IMR-90 (cell line): ENCODE measurements at regions not wholly inside any gene's neighbourhood (a gene's known extent, or its start where the extent isn't known, plus 50 kb on each side); places are given as distances from the start of the nearest gene placed in this dataset.

ENCODE experiments used
- ATAC-seq: fragments of 200-7000 bp; cut with Tn5 transposase; 2 replicates; pipeline ENCODE4 v1.9.1; 2020; ENCODE audit warnings: low read depth, mild to moderate bottlenecking, moderate library complexity
- BruUV-seq: library from RNA; stranded (reverse); fragments of 400-500 nt; replicated peaks from 2 replicates; lab custom pipeline; 2021; lab: Mats Ljungman, UMichigan
- CTCF ChIA-PET: fragments of 300-600 bp; formaldehyde crosslinking; extraction: SDS; loops from one replicate; lab custom pipeline; 2021; ENCODE audit warnings: antibody characterized with exemption; lab: Yijun Ruan, JAX
- POLR2A ChIA-PET: fragments of 300-600 bp; sonication (Branson Sonifier 250); formaldehyde crosslinking; loops from one replicate; lab custom pipeline; 2022; ENCODE audit warnings: antibody characterized with exemption; ENCODE audit not compliant: unreplicated experiment; lab: Charles Lee
- DNase-seq: peaks from one replicate; pipeline ENCODE4 v3.0.0; 2013
- H2AFZ ChIP-seq: replicated peaks from 2 replicates; pipeline ENCODE3; 2013; ENCODE audit warnings: low read length, mild to moderate bottlenecking; ENCODE audit not compliant: poor library complexity
- H2AK5ac ChIP-seq: 2 replicates; pipeline ENCODE4 v1.6.1; 2013; ENCODE audit warnings: low read depth, low read length, inconsistent platforms
- H2AK9ac ChIP-seq: replicated peaks from 2 replicates; pipeline ENCODE3; 2013; ENCODE audit warnings: mild to moderate bottlenecking, low read depth, low read length, moderate library complexity; ENCODE audit not compliant: poor library complexity
- H2BK120ac ChIP-seq: 2 replicates; pipeline ENCODE4 v1.6.1; 2013; ENCODE audit warnings: low read depth, low read length, inconsistent platforms
- H2BK15ac ChIP-seq: 3 replicates; pipeline ENCODE4 v1.6.1; 2013; ENCODE audit warnings: low read depth, low read length, inconsistent platforms
- H2BK20ac ChIP-seq: 2 replicates; pipeline ENCODE4 v1.6.1; 2013; ENCODE audit warnings: low read depth, mild to moderate bottlenecking, inconsistent platforms, low read length, moderate library complexity
- H2BK5ac ChIP-seq: 2 replicates; pipeline ENCODE4 v1.6.1; 2013; ENCODE audit warnings: mild to moderate bottlenecking, low read depth, low read length, inconsistent platforms; ENCODE audit not compliant: poor library complexity, severe bottlenecking
- H3K14ac ChIP-seq: replicated peaks from 2 replicates; pipeline ENCODE4 v1.6.1; 2013; ENCODE audit warnings: low read depth, low read length, inconsistent platforms
- H3K18ac ChIP-seq: 2 replicates; pipeline ENCODE4 v1.6.1; 2013; ENCODE audit warnings: low read depth, low read length, control low read depth
- H3K23ac ChIP-seq: 2 replicates; pipeline ENCODE4 v1.6.1; 2013; ENCODE audit warnings: low read depth, low read length, inconsistent platforms
- H3K27ac ChIP-seq: 2 replicates; pipeline ENCODE4 v1.5.1; 2013; ENCODE audit warnings: mild to moderate bottlenecking, control low read depth, low read length; ENCODE audit not compliant: insufficient read depth
- H3K27me3 ChIP-seq: 2 replicates; pipeline ENCODE4 v1.6.1; 2013; ENCODE audit warnings: low read length; ENCODE audit not compliant: control insufficient read depth, insufficient read depth
- H3K36me3 ChIP-seq: 2 replicates; pipeline ENCODE4 v1.6.1; 2013; ENCODE audit warnings: low read length, mixed read lengths; ENCODE audit not compliant: control insufficient read depth, insufficient read depth
- H3K4ac ChIP-seq: 2 replicates; pipeline ENCODE4 v1.6.1; 2013; ENCODE audit warnings: low read depth, low read length, inconsistent platforms
- H3K4me1 ChIP-seq: 2 replicates; pipeline ENCODE4 v1.6.1; 2013; ENCODE audit warnings: low read length, mixed read lengths; ENCODE audit not compliant: control insufficient read depth, insufficient read depth
- H3K4me2 ChIP-seq: 2 replicates; pipeline ENCODE4 v1.6.1; 2013; ENCODE audit warnings: low read depth, mild to moderate bottlenecking, control low read depth, low read length, moderate library complexity
- H3K4me3 ChIP-seq: 2 replicates; pipeline ENCODE4 v1.5.1; 2013; ENCODE audit warnings: low read depth, mild to moderate bottlenecking, control low read depth, low read length, moderate library complexity; ENCODE audit not compliant: insufficient read depth
- H3K56ac ChIP-seq: 2 replicates; pipeline ENCODE4 v1.6.1; 2013; ENCODE audit warnings: low read length, inconsistent platforms; ENCODE audit not compliant: insufficient read depth; ENCODE audit errors: extremely low read depth
- H3K79me1 ChIP-seq, 2 experiments: 2 replicates each; pipeline ENCODE4 v1.6.1; 2013; ENCODE audit warnings: low read length in 2 of 2, inconsistent platforms in 1 of 2, low read depth in 1 of 2
- H3K9ac ChIP-seq: 2 replicates; pipeline ENCODE4 v1.6.1; 2013; ENCODE audit warnings: low read depth, low read length, control low read depth
- H3K9me1 ChIP-seq: 2 replicates; pipeline ENCODE4 v1.6.1; 2013; ENCODE audit warnings: low read length, inconsistent platforms; ENCODE audit not compliant: insufficient read depth
- H3K9me3 ChIP-seq: 2 replicates; pipeline ENCODE4 v1.6.1; 2013; ENCODE audit warnings: low read length; ENCODE audit not compliant: control insufficient read depth, insufficient read depth
- H4K20me1 ChIP-seq: 2 replicates; pipeline ENCODE4 v1.6.1; 2013; ENCODE audit warnings: low read length, inconsistent platforms; ENCODE audit not compliant: insufficient read depth
- H4K5ac ChIP-seq: 2 replicates; pipeline ENCODE4 v1.6.1; 2013; ENCODE audit warnings: mild to moderate bottlenecking, low read depth, low read length, control low read depth
- H4K8ac ChIP-seq, 2 experiments: 2 replicates each; pipeline ENCODE4 v1.6.1; 2013; ENCODE audit warnings: low read depth in 2 of 2, low read length in 2 of 2, control low read depth in 1 of 2, inconsistent platforms in 1 of 2
- H4K91ac ChIP-seq: 2 replicates; pipeline ENCODE4 v1.6.1; 2013; ENCODE audit warnings: low read depth, low read length, inconsistent platforms; ENCODE audit not compliant: insufficient read depth
- CHD1 ChIP-seq: IDR thresholded peaks from 2 replicates; pipeline ENCODE4 v1.6.1; 2012; ENCODE audit warnings: low read depth, low read length, improper control_type of control experiment
- CTCF ChIP-seq: conservative IDR thresholded peaks from 2 replicates; pipeline ENCODE4 v1.5.1; 2012; ENCODE audit warnings: mild to moderate bottlenecking, low read depth, low read length, improper control_type of control experiment
- FOS ChIP-seq: fragments of 150-350 bp; IDR thresholded peaks from 2 replicates; pipeline ENCODE4 v1.6.1; 2016; ENCODE audit warnings: low read depth, low read length
- MXI1 ChIP-seq: IDR thresholded peaks from 2 replicates; pipeline ENCODE4 v1.6.1; 2012; ENCODE audit warnings: low read depth, mild to moderate bottlenecking, low read length, moderate library complexity, borderline replicate concordance
- NFE2L2 ChIP-seq: fragments of 150-350 bp; IDR thresholded peaks from 2 replicates; pipeline ENCODE4 v1.6.1; 2016; ENCODE audit warnings: low read depth, mild to moderate bottlenecking, low read length
- RFX5 ChIP-seq: IDR thresholded peaks from 2 replicates; pipeline ENCODE4 v1.8.0; 2012; ENCODE audit warnings: low read depth, mild to moderate bottlenecking, low read length, moderate library complexity
- WGBS, 2 experiments: methylation state at CpG; one replicate each; pipeline versions ENCODE4 v1.1.5 to v1.1.7; 2013; ENCODE audit warnings: missing lambda C conversion rate in 2 of 2; ENCODE audit not compliant: insufficient read length in 1 of 2; ENCODE audit errors: extremely low coverage in 2 of 2; 5-methylcytosine and 5-hydroxymethylcytosine counted together
- dilution Hi-C: fragments of 300-500 bp; cut with HindIII; formaldehyde crosslinking; loops from one replicate; pipeline ENCODE4 v1.14.3; 2018; ENCODE audit warnings: low sequenced_read_pairs; ENCODE audit not compliant: unreplicated experiment
- in situ Hi-C: fragments of 300-500 bp; cut with MboI; formaldehyde crosslinking; loops from 3 replicates; pipeline ENCODE4 v1.14.3; 2019; ENCODE audit warnings: low sequenced_read_pairs, inconsistent platforms, mixed read lengths
- intact Hi-C: fragments of 100-400 bp; cut with micrococcal nuclease; formaldehyde crosslinking; loops from 2 replicates; pipeline ENCODE4 v1.10.0; 2022

- DNase-seq (no peak), ATAC-seq (no peak)
- Histone ChIP-seq H2AFZ (no peak overlapping the region), H3K4ac (no peak overlapping the region), H3K18ac (no peak overlapping the region), H2BK15ac (no peak overlapping the region), H4K5ac (no peak overlapping the region), H2AK9ac (no peak overlapping the region), H3K9me3 (no peaks in the 10 kb centered on the region), H3K9me1 (no peaks in the 10 kb centered on the region), H2BK5ac (no peak overlapping the region), H3K56ac (no peak overlapping the region), H3K27ac (no peak overlapping the region), H4K8ac (no peak overlapping the region), H3K79me1 (no peaks in the 10 kb centered on the region), H2BK20ac (no peak overlapping the region), H3K9ac (no peak overlapping the region), H2BK120ac (no peak overlapping the region), H4K91ac (no peak overlapping the region), H3K36me3 (no peaks in the 10 kb centered on the region), H3K4me3 (no peak overlapping the region), H3K4me1 (0 out of 2 replicates have a peak, but pooled peaks cover 2% of the 10 kb centered on the region), H3K23ac (no peak overlapping the region), H3K4me2 (no peak overlapping the region), H3K14ac (no peak overlapping the region), H4K20me1 (no peaks in the 10 kb centered on the region), H3K27me3 (no peaks in the 10 kb centered on the region; the same call in 1 of the 2 replicates), H2AK5ac (no peak overlapping the region)
- no CpG with 5 or more reads among the region's 1 CpG for WGBS, 2 experiments
- no TSS peak for BruUV-seq
- POLR2A ChIA-PET = no interaction called here
- CTCF ChIA-PET = no interaction called here
- intact Hi-C loops = no loop called here
- dilution Hi-C loops = no loop called here
- TF ChIP-seq CHD1 (no peak), CTCF (no peak), RFX5 (no peak), MXI1 (no peak), NFE2L2 (no peak), FOS (no peak)
- in situ Hi-C loops = no loop called here
Observed at GRCh38 chr1:182139496-182139895, 78.0 kb upstream of the ZNF648 start.
